ENCODE measurements at regions not wholly inside any gene's neighbourhood (a gene's known extent, or its start where the extent isn't known, plus 50 kb on each side); places are given as distances from the start of the nearest gene placed in this dataset.

DNA sequence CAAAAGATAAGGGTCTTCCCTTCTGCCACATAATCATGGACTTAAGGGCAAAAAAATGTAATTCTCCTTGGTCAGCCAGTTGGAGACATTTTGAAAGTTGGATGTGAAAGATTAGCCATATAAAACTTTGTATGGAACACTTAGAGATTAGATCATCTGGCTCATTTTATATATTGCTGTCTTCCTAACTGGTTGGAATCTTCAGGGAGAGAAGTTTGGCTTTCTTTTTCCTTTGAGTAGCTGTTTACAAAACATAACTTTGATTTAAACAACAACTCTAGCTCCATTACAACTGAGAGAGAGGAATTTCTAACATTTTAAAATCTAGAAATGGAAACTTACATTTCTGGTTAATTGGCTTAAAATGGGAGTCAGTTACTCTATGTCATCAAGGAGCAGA is 132.7 kb downstream of the RDH14 start:
- Mint-ChIP-seq H3K36me3 (no peaks in the 10 kb centered on the region), H3K4me3 (no peak overlapping the region), H3K9me3 (ENCODE audit: low read depth) (no peaks in the 10 kb centered on the region), H3K27me3 (peaks cover 11% of the 10 kb centered on the region), H3K4me1 (no peaks in the 10 kb centered on the region), H3K27ac (no peak overlapping the region)
- ATAC-seq = no peak
- no peak for DNase-seq
- CTCF ChIA-PET = no interaction called here

DNA sequence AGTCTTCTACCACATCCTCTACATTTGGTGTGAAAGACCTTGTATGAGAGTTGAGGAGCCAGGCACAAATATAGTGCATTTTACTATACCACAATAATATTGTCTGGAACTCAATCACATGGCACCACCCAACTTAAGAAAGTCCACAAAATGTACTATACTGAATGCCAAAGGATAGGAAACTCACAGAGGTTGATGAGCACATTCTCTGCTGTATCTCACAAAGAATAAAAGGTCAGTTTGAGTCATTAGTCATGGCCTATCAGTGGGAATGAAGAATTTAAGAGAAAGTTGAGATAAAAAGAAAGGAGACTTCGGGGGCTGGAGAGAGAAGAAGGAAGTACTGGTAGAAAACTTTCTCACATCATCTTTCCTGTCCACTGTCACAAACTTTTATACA is 134.3 kb downstream of the RDH14 start:
- DNase-seq = no peak
- H3K36me3 Mint-ChIP-seq = no peaks in the 10 kb centered on the region
- no peak overlapping the region for H3K4me3 Mint-ChIP-seq
- H3K9me3 Mint-ChIP-seq (ENCODE audit: low read depth) = no peaks in the 10 kb centered on the region
- peaks cover 11% of the 10 kb centered on the region for H3K27me3 Mint-ChIP-seq
- no peak for ATAC-seq
- no peaks in the 10 kb centered on the region for H3K4me1 Mint-ChIP-seq
- H3K27ac Mint-ChIP-seq = no peak overlapping the region
- CTCF ChIA-PET = interaction anchor here (0.8 kb wide), 1 partner anchor 32 kb away, joined by 3 read pairs; no protein-coding TSS in a partner anchor

DNA sequence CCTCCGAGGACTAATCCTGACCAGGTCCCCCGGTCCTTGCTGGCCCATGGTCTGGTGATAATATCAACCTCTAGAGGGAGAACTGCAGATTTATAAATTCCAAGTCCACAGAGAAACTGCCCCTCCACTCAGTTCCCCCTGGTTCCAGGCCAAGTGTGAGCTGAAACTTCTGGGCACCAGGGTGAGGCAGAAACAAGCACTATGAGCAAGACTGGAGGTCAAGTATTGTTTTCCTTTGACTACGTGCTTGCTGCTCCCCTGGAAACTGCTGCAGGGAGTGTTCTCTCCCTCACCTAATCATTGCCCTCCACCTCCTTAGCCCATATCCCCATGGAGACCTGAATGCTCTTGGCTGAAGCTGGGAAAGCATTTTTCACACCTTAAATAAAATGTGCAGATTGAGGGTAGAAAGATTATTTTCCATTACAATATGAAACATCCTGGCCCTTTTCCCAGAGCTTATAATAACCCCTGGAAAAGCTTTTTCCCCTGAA is 135.2 kb downstream of the RDH14 start:
- Mint-ChIP-seq H3K27me3 (peaks cover 11% of the 10 kb centered on the region), H3K9me3 (ENCODE audit: low read depth) (no peaks in the 10 kb centered on the region)

DNA sequence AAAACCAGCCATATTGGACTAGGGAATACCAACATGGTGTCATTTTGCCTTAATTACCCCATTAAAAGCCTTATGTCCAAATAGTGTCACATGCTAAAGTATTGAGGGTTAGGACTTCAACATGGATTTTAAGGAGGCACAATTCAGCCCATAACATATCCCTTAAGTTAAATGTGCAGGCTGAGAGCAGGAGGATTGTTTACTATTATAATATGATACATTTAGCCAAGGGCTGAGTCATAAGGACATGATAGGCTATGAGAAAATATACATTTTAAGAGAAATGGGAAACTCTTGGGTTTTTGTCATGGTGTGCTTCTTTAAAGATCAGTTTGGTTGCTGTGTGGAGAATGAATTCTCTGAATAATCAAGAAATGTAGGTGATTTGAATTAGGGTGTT is 136.8 kb downstream of the RDH14 start:
- Mint-ChIP-seq H3K4me3 (no peak overlapping the region), H3K36me3 (no peaks in the 10 kb centered on the region), H3K4me1 (no peaks in the 10 kb centered on the region), H3K9me3 (ENCODE audit: low read depth) (no peaks in the 10 kb centered on the region), H3K27me3 (peaks cover 11% of the 10 kb centered on the region), H3K27ac (no peak overlapping the region)
- CTCF ChIA-PET = interaction anchor here (1.0 kb wide), 1 partner anchor 13 kb away, joined by 3 read pairs; no protein-coding TSS in a partner anchor
- ATAC-seq = no peak
- DNase-seq = no peak

More for the DNA sequence above, 135.2 kb downstream of the RDH14 start:
- no peaks in the 10 kb centered on the region for H3K4me1 Mint-ChIP-seq
- H3K36me3 Mint-ChIP-seq = no peaks in the 10 kb centered on the region
- ATAC-seq (no peak), DNase-seq (no peak)
- H3K4me3 Mint-ChIP-seq = no peak overlapping the region
- CTCF ChIA-PET = interaction anchor here (0.8 kb wide), 1 partner anchor 31 kb away, joined by 3 read pairs; no protein-coding TSS in a partner anchor
- H3K27ac Mint-ChIP-seq = no peak overlapping the region

DNA sequence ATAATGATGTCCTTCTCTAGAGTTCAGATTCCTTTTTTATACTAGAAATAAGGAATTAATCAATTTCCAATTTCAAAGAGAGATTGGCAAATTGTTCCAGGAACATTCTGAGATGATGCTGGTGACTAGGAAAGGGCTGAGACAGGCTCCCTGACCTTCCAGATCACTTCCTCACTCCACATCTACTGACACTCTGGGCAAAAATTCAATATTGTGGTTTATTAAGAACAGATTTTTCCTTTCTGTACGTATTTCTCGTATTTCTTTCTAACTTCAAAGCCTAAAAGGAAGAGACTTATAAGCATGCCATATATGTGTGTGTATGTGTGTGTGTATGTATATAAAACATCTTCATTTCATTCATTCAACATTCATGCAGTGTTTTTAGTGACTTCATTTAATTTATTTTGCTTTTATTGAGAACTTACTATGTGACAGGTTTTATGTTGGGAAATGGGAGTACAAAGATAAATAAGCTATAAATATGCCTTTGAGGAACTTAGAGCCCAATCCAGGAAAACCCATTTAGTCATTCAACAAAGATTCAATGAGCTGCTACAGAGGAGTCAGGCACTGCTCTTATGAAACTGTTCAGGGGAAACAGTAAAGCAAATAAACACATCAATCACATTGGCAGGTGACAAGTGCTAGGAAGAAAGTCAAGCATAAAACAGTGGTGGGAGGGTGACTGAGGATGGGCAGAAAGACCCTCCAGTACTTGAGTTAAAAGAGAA is 137.9 kb downstream of the RDH14 start:
- DNase-seq = no peak
- ATAC-seq = no peak
- no peaks in the 10 kb centered on the region for H3K4me1 Mint-ChIP-seq
- no peak overlapping the region for H3K4me3 Mint-ChIP-seq
- CTCF ChIA-PET = no interaction called here
- no peaks in the 10 kb centered on the region for H3K36me3 Mint-ChIP-seq
- peaks cover 11% of the 10 kb centered on the region for H3K27me3 Mint-ChIP-seq
- H3K9me3 Mint-ChIP-seq (ENCODE audit: low read depth) = no peaks in the 10 kb centered on the region
- no peak overlapping the region for H3K27ac Mint-ChIP-seq

DNA sequence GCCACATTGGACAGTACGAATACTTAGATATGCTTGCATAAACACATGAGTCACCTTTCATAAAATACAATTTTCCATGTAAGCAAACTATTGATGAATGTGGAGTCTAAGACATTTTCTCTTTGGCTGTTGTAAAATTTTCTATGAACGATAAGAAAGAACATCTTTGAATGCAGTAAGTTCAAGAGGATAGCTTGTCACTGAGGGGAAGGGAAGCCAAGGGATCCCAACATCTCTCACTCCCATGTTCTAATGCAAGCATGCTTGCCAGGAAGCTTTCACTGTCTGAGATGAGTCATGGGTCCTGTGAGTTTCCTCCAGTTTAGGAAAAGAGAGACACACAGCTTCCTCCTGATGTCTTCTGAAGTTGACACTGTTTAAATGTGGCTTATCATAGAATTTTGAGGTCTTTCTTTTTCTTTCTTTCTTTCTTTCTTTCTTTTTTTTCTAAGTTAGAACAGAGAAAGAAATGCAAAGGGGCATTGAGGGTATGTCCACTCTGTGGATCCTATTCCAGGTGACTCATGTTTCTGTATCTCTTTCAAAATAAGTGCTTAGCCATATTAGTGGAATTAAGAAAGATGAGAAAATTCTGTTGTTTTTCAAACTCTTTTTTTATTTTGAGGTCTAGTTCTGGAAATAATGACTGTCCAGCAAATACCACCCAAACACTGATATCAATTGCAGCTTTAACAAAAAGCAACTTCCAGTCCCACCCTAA is 146.6 kb downstream of the RDH14 start:
- Mint-ChIP-seq H3K4me3 (no peak overlapping the region), H3K9me3 (ENCODE audit: low read depth) (no peaks in the 10 kb centered on the region)
- CTCF ChIA-PET = interaction anchor here (0.7 kb wide), 1 partner anchor 51 kb away, joined by 3 read pairs; no protein-coding TSS in a partner anchor

DNA sequence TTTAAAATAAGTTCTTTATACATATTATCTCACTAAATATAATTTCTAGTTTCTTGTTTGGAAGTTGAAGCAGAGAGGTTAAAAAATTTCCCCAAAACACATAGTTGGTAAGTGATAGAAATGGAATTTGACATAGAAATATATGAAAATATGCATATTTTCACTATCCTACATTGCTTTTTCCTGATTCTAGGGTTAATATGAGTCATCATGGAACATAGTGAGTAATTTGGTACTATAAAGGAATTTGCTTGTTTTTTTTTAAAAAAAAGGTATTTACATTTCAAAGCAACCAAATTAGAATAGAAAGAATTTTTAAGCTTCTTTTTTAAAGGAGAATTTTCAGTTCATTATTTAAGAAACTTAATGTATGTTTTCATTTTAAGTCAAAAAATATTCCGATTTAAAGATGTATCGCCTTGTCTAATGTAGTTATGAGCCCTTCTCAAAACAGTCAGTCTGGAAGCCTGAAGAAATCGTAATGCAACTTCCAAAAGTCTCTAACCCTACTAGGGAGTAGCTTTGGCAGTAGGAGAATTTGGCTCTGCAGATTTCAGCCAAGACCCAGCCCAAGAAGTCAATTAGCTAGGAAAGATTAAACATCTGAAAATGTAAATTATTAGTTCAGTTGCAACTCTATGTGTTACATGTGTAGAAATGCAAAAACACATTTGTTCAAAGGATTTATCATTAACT is 147.3 kb downstream of the RDH14 start:
- H3K36me3 Mint-ChIP-seq = no peaks in the 10 kb centered on the region
- DNase-seq = no peak
- no peaks in the 10 kb centered on the region for H3K9me3 Mint-ChIP-seq (ENCODE audit: low read depth)
- H3K4me3 Mint-ChIP-seq = no peak overlapping the region
- H3K4me1 Mint-ChIP-seq = no peaks in the 10 kb centered on the region
- peaks cover 6% of the 10 kb centered on the region for H3K27me3 Mint-ChIP-seq
- H3K27ac Mint-ChIP-seq = no peak overlapping the region
- no peak for ATAC-seq
- CTCF ChIA-PET = no interaction called here

More for the DNA sequence above, 146.6 kb downstream of the RDH14 start:
- ATAC-seq = no peak
- no peaks in the 10 kb centered on the region for H3K36me3 Mint-ChIP-seq
- H3K27me3 Mint-ChIP-seq = peaks cover 6% of the 10 kb centered on the region
- H3K4me1 Mint-ChIP-seq = no peaks in the 10 kb centered on the region
- no peak for DNase-seq
- H3K27ac Mint-ChIP-seq = no peak overlapping the region

DNA sequence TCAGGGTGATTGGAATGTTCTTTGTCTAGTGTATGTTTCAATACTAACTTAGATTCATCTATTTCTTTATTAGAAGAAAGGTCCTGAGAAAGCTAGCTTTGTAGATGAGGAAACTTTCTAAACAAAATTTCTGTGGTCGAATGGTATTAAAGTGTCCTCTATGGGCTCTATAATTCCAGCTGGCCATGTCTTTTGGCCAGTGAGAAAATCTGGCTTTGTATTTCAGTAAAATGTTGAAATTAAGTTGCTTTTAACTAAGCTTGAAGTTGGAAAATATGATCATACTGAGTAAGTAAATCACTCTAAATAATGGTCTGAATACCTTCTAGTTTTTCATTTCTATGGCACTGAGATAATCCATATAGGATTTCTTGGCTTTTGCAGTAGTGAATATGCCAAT is 148.8 kb downstream of the RDH14 start:
- CTCF ChIA-PET = no interaction called here
- H3K9me3 Mint-ChIP-seq (ENCODE audit: low read depth) = no peaks in the 10 kb centered on the region
- H3K4me3 Mint-ChIP-seq = no peak overlapping the region
- no peaks in the 10 kb centered on the region for H3K4me1 Mint-ChIP-seq
- no peak overlapping the region for H3K27ac Mint-ChIP-seq
- H3K36me3 Mint-ChIP-seq = no peaks in the 10 kb centered on the region
- peaks cover 6% of the 10 kb centered on the region for H3K27me3 Mint-ChIP-seq
- ATAC-seq (no peak), DNase-seq (no peak)

DNA sequence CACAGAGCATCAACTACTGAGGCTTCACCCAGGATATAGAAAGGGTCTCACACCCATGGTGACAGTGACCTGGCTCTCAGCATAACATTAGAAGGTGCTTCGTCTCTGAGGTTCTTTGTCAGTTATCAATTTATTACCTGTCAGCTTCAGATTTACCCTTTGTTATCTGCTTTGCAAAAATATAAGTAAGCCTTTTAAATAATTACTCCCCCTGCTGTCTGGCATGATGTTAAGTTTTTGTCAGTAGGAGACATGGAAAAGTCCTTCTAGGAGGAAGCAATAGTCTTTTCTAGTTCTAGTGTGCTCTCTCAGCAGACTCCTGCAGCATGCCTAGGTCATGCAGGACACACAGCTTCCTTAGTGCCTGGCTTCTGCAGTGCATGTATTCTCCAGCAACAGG is 149.9 kb downstream of the RDH14 start:
- Mint-ChIP-seq H3K27me3 (peaks cover 6% of the 10 kb centered on the region), H3K4me1 (no peaks in the 10 kb centered on the region), H3K27ac (no peak overlapping the region), H3K9me3 (ENCODE audit: low read depth) (no peaks in the 10 kb centered on the region), H3K36me3 (no peaks in the 10 kb centered on the region), H3K4me3 (no peak overlapping the region)
- ATAC-seq = no peak
- CTCF ChIA-PET = no interaction called here
- no peak for DNase-seq

DNA sequence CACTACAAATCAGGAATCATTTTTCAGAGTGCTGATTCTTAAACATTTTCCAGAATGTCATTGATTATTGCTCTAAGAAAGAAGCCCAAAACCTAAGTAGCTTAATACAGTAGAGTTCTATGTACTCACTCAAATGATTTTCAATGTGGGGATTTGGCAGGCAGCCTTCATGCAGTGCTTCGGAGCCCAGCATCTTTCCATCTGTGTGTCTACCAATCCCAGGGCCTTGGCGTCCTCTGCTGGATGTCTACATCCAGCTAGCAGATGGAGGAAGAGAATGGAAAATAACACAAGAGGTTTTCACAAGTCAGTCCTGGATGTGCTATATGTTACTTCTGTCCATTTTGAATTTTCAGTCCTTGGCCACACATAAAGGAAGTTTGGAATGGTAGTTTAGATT is 151.8 kb downstream of the RDH14 start:
- H3K9me3 Mint-ChIP-seq (ENCODE audit: low read depth) = no peaks in the 10 kb centered on the region
- no peaks in the 10 kb centered on the region for H3K36me3 Mint-ChIP-seq
- no peaks in the 10 kb centered on the region for H3K4me1 Mint-ChIP-seq
- ATAC-seq (no peak), DNase-seq (no peak)
- H3K27ac Mint-ChIP-seq = no peak overlapping the region
- H3K27me3 Mint-ChIP-seq = peaks cover 6% of the 10 kb centered on the region
- no peak overlapping the region for H3K4me3 Mint-ChIP-seq
- CTCF ChIA-PET = interaction anchor here (0.8 kb wide), 1 partner anchor 20 kb away, joined by 3 read pairs; no protein-coding TSS in a partner anchor

DNA sequence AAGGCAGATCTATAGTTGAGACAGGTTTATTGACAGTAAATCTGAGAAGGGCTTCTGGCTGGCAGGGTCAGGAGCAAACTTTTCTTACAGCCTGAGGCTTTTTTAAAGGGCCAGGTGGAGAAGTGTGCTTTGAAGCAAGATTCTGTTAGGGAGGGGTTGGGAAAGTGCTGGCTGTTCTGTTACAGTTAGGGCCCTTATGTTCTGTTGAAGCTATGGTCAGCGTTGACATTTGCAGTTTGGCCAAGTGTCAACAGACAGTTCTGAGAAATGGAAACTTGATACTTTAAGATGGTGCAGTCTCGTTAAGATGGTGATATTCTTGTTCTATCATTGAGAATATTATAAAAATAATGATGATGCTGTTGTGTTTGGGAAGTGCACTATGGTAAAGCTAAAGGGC is 154.2 kb downstream of the RDH14 start:
- DNase-seq (no peak), ATAC-seq (no peak)
- Mint-ChIP-seq H3K9me3 (ENCODE audit: low read depth) (no peaks in the 10 kb centered on the region), H3K36me3 (no peaks in the 10 kb centered on the region), H3K27me3 (peaks cover 3% of the 10 kb centered on the region), H3K4me3 (no peak overlapping the region), H3K4me1 (no peaks in the 10 kb centered on the region), H3K27ac (no peak overlapping the region)
- CTCF ChIA-PET = no interaction called here

DNA sequence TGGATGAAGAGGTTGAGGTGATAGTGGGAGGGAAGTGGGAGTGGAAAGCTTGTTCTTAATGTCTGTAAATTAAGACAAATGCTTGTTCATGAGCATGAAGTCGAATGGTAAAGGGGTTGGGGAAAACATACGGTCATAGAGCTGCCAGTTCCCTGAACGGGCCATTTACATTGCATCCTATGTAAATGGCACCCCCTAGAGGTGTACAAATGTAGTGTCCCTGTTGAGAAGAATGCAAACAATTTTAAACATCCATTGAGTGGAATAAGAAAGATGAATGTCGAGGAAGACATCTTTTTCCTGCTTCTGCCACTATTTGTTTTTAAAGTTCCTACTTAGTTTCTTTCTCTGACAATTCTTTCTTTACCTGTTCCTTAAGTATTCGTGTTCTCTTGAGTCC is 155.7 kb downstream of the RDH14 start:
- CTCF ChIA-PET = no interaction called here
- Mint-ChIP-seq H3K4me1 (no peaks in the 10 kb centered on the region), H3K27ac (no peak overlapping the region), H3K36me3 (no peaks in the 10 kb centered on the region), H3K9me3 (ENCODE audit: low read depth) (no peaks in the 10 kb centered on the region), H3K4me3 (no peak overlapping the region), H3K27me3 (peaks cover 2% of the 10 kb centered on the region)
- ATAC-seq = no peak
- DNase-seq = no peak

DNA sequence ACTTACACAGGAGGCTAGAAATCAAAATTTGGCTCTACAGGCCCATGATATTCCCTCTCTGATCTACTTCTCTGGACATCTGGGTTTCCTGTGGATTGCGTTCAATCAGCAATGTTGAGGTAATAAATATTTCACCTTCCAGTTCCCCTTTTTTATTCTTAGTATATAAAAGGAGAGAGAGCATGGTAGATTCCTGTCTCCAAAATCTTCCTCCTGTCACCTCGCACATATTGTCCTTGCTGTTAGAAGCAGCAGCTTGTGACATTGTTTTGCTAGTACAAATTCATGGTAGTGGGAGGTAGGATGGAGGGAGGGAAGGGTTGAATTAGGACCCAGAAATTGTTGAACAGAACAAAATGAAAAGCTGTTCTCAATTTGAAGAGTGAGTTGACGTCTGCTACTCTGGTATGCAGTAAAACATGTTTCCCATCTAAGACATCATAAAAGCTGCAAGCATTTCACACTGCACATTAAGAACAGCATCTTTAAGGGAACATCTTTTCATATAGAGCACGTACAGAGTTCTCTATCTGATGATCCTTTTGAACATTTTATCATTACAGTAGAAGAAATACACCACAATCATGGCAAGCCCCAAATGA is 156.4 kb downstream of the RDH14 start:
- peaks cover 2% of the 10 kb centered on the region for H3K27me3 Mint-ChIP-seq
- CTCF ChIA-PET = no interaction called here
- no peak overlapping the region for H3K4me3 Mint-ChIP-seq
- no peak for ATAC-seq
- no peaks in the 10 kb centered on the region for H3K36me3 Mint-ChIP-seq
- no peak overlapping the region for H3K27ac Mint-ChIP-seq
- H3K9me3 Mint-ChIP-seq (ENCODE audit: low read depth) = no peaks in the 10 kb centered on the region
- H3K4me1 Mint-ChIP-seq = no peaks in the 10 kb centered on the region
- DNase-seq = no peak

All from activated CD8-positive, alpha-beta memory T cell treated with anti-CD3 and anti-CD28 coated beads, Interleukin-2, amount 10 ng/mL, durations not matched to agents 7 days and 5 days (primary cell).